ENCODE measurements at regions not wholly inside any gene's neighbourhood (a gene's known extent, or its start where the extent isn't known, plus 50 kb on each side); places are given as distances from the start of the nearest gene placed in this dataset.

DNA sequence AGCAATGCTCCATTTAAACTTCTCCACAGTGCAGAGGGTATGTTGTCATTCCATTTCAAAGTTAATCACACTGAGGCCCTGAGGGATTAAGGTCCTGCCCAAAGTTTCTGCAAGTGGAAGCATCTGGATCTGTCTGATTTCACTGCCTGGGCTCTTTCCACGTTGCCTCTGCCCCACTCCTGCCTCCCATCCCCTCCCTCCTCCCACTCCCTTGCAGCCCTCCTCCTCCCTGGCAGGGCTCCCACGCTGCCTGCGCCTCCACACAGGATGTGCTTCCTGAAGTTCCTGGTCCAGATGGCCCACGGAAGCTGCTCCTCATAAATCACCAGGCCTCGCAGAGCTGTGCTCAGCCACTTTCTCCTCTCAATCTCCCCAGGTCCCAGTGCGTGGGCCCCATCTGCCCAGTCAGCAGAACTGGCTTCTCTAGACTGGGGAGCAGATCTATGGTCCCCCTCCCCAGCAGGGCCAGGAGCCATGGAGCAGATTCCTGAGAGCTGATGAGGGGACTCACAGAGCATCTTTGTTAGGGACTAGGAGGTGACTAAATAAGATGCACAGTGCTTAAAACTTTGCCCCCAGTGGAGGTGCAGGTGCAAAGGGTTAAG is 65.4 kb upstream of the MAFB start:
- no CpG with 5 or more reads among the region's 6 CpGs for WGBS (ENCODE audit: extremely low coverage, insufficient coverage, low lambda C conversion rate)
- DNase-seq, result no peak
- H4K8ac ChIP-seq (ENCODE audit: low read depth, low read length), result no peak overlapping the region

GRCh38 chr20:40757087-40757486 is 68.1 kb upstream of the MAFB start:
- Histone ChIP-seq H3K4me2 (ENCODE audit: low read length) (no peak overlapping the region), H3K23ac (ENCODE audit: low read length) (no peak overlapping the region), H2AK5ac (ENCODE audit: low read length) (no peak overlapping the region), H3K27ac (ENCODE audit: low read depth, low read length) (no peak overlapping the region), H2BK120ac (ENCODE audit: low read depth, low read length) (no peak overlapping the region), H4K8ac (ENCODE audit: low read depth, low read length) (no peak overlapping the region), H4K5ac (ENCODE audit: low read length) (no peak overlapping the region), H3K56ac (ENCODE audit: low read length) (no peak overlapping the region), H3K79me1 (ENCODE audit: low read length) (no peaks in the 10 kb centered on the region), H3K4me1 (ENCODE audit: control insufficient read depth, low read depth, low read length) (no peaks in the 10 kb centered on the region), H2BK5ac (ENCODE audit: low read length) (no peak overlapping the region), H3K27me3 (ENCODE audit: insufficient read depth, low read length, poor library complexity) (no peaks in the 10 kb centered on the region), H2BK15ac (replicated peaks; ENCODE audit: low read depth) (no peak overlapping the region), H3K18ac (ENCODE audit: low read length) (no peak overlapping the region), H3K79me2 (ENCODE audit: control insufficient read depth, insufficient read depth, low read length) (no peaks in the 10 kb centered on the region), H3K4me3 (ENCODE audit: low read length) (no peak overlapping the region), H3K9ac (ENCODE audit: low read length) (no peak overlapping the region), H3K4ac (ENCODE audit: low read depth, low read length) (no peak overlapping the region), H3K36me3 (ENCODE audit: control insufficient read depth, insufficient read depth, low read length) (no peaks in the 10 kb centered on the region)
- no peak for DNase-seq

More for the DNA sequence above, 65.4 kb upstream of the MAFB start:
- no peak overlapping the region for H3K56ac ChIP-seq (ENCODE audit: low read length)
- H3K4ac ChIP-seq (ENCODE audit: low read depth, low read length), result no peak overlapping the region
- no peak overlapping the region for H4K5ac ChIP-seq (ENCODE audit: low read length)
- no peaks in the 10 kb centered on the region for H3K27me3 ChIP-seq (ENCODE audit: insufficient read depth, low read length, poor library complexity)
- no peak overlapping the region for H2BK120ac ChIP-seq (ENCODE audit: low read depth, low read length)
- no peak overlapping the region for H3K4me2 ChIP-seq (ENCODE audit: low read length)
- no peak overlapping the region for H3K9ac ChIP-seq (ENCODE audit: low read length)
- H3K79me1 ChIP-seq (ENCODE audit: low read length), result no peaks in the 10 kb centered on the region
- H2BK15ac ChIP-seq (replicated peaks; ENCODE audit: low read depth), result no peak overlapping the region
- H3K18ac ChIP-seq (ENCODE audit: low read length), result no peak overlapping the region
- H3K36me3 ChIP-seq (ENCODE audit: control insufficient read depth, insufficient read depth, low read length), result no peaks in the 10 kb centered on the region
- H3K23ac ChIP-seq (ENCODE audit: low read length), result no peak overlapping the region
- H3K27ac ChIP-seq (ENCODE audit: low read depth, low read length), result no peak overlapping the region
- no peaks in the 10 kb centered on the region for H3K4me1 ChIP-seq (ENCODE audit: control insufficient read depth, low read depth, low read length)
- H3K79me2 ChIP-seq (ENCODE audit: control insufficient read depth, insufficient read depth, low read length), result no peaks in the 10 kb centered on the region
- no peak overlapping the region for H2AK5ac ChIP-seq (ENCODE audit: low read length)
- no peak overlapping the region for H3K4me3 ChIP-seq (ENCODE audit: low read length)
- no peak overlapping the region for H2BK5ac ChIP-seq (ENCODE audit: low read length)

DNA sequence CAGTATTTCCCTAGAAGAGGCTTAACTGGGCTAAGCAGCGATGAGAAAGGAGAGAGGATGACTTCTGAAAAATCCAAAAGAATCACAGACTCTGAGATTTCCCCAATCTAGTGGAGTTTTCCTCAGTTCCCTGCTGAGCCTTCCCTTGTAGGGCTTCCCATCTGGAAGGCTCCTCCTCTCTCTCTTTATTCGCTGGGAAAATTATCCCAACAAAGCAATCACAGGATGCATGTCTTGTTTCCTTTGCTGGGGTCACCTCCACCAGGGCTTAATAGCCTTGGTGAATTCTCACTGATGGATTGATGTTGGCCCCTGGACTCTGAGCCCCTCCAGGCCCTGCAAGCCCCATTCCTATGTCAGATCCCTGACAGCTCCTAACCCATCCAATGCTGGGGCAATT is 69.8 kb upstream of the MAFB start:
- no peak overlapping the region for H2BK15ac ChIP-seq (replicated peaks; ENCODE audit: low read depth)
- no peak overlapping the region for H3K4me2 ChIP-seq (ENCODE audit: low read length)
- no peak overlapping the region for H3K23ac ChIP-seq (ENCODE audit: low read length)
- no peaks in the 10 kb centered on the region for H3K36me3 ChIP-seq (ENCODE audit: control insufficient read depth, insufficient read depth, low read length)
- H3K4me1 ChIP-seq (ENCODE audit: control insufficient read depth, low read depth, low read length), result no peaks in the 10 kb centered on the region
- no peak for DNase-seq
- H3K79me1 ChIP-seq (ENCODE audit: low read length), result no peaks in the 10 kb centered on the region
- H3K27me3 ChIP-seq (ENCODE audit: insufficient read depth, low read length, poor library complexity), result no peaks in the 10 kb centered on the region
- H2AK5ac ChIP-seq (ENCODE audit: low read length), result no peak overlapping the region
- no peak overlapping the region for H3K18ac ChIP-seq (ENCODE audit: low read length)
- no peak overlapping the region for H3K27ac ChIP-seq (ENCODE audit: low read depth, low read length)
- H4K5ac ChIP-seq (ENCODE audit: low read length), result no peak overlapping the region
- no peak overlapping the region for H2BK5ac ChIP-seq (ENCODE audit: low read length)
- no peak overlapping the region for H3K4me3 ChIP-seq (ENCODE audit: low read length)
- no peak overlapping the region for H4K8ac ChIP-seq (ENCODE audit: low read depth, low read length)
- H3K4ac ChIP-seq (ENCODE audit: low read depth, low read length), result no peak overlapping the region
- no peak overlapping the region for H2BK120ac ChIP-seq (ENCODE audit: low read depth, low read length)
- no peak overlapping the region for H3K56ac ChIP-seq (ENCODE audit: low read length)
- WGBS (ENCODE audit: extremely low coverage, insufficient coverage, low lambda C conversion rate), result no CpG with 5 or more reads among the region's 2 CpGs
- H3K9ac ChIP-seq (ENCODE audit: low read length), result no peak overlapping the region
- no peaks in the 10 kb centered on the region for H3K79me2 ChIP-seq (ENCODE audit: control insufficient read depth, insufficient read depth, low read length)

DNA sequence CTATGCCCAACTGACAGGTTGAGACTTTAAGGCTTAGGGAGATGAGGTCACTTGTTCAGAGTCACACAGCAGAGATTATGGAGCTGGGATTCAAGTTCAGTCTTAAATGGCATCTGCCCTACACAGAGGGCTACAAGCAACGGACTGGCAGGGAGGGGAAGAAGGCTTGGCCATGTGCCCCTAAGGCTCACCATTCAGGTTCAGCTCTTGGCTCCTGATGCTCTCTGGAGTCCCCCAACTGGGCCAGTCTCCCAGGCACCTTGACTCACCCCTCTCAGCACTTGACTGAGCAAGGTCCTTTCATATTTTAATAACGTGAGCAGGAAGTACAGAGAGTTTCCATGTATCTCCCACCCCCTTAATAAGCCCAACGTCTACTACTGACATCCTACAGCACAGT is 71.4 kb upstream of the MAFB start:
- H2BK5ac ChIP-seq (ENCODE audit: low read length), result no peak overlapping the region
- no peak overlapping the region for H3K4ac ChIP-seq (ENCODE audit: low read depth, low read length)
- H3K4me2 ChIP-seq (ENCODE audit: low read length), result no peak overlapping the region
- H3K36me3 ChIP-seq (ENCODE audit: control insufficient read depth, insufficient read depth, low read length), result no peaks in the 10 kb centered on the region
- no peak for DNase-seq
- H3K23ac ChIP-seq (ENCODE audit: low read length), result no peak overlapping the region
- no peak overlapping the region for H2BK120ac ChIP-seq (ENCODE audit: low read depth, low read length)
- H4K5ac ChIP-seq (ENCODE audit: low read length), result no peak overlapping the region
- H3K18ac ChIP-seq (ENCODE audit: low read length), result no peak overlapping the region
- no peak overlapping the region for H4K8ac ChIP-seq (ENCODE audit: low read depth, low read length)
- H2BK15ac ChIP-seq (replicated peaks; ENCODE audit: low read depth), result no peak overlapping the region
- H3K4me1 ChIP-seq (ENCODE audit: control insufficient read depth, low read depth, low read length), result no peaks in the 10 kb centered on the region
- no peaks in the 10 kb centered on the region for H3K27me3 ChIP-seq (ENCODE audit: insufficient read depth, low read length, poor library complexity)
- H3K56ac ChIP-seq (ENCODE audit: low read length), result no peak overlapping the region
- no peak overlapping the region for H3K4me3 ChIP-seq (ENCODE audit: low read length)
- WGBS (ENCODE audit: extremely low coverage, insufficient coverage, low lambda C conversion rate), result no CpG with 5 or more reads among the region's 3 CpGs
- H3K9ac ChIP-seq (ENCODE audit: low read length), result no peak overlapping the region
- H3K79me1 ChIP-seq (ENCODE audit: low read length), result no peaks in the 10 kb centered on the region
- no peaks in the 10 kb centered on the region for H3K79me2 ChIP-seq (ENCODE audit: control insufficient read depth, insufficient read depth, low read length)
- H3K27ac ChIP-seq (ENCODE audit: low read depth, low read length), result no peak overlapping the region
- no peak overlapping the region for H2AK5ac ChIP-seq (ENCODE audit: low read length)

- no peak for DNase-seq
- Histone ChIP-seq H3K79me1 (ENCODE audit: low read length) (no peaks in the 10 kb centered on the region), H2BK5ac (ENCODE audit: low read length) (no peak overlapping the region)
Observed at GRCh38 chr20:40763646-40764295, 74.7 kb upstream of the MAFB start.

More at GRCh38 chr20:40763646-40764295, 74.7 kb upstream of the MAFB start:
- Histone ChIP-seq H3K27ac (ENCODE audit: low read depth, low read length) (no peak overlapping the region), H3K79me2 (ENCODE audit: control insufficient read depth, insufficient read depth, low read length) (no peaks in the 10 kb centered on the region), H3K4me2 (ENCODE audit: low read length) (no peak overlapping the region), H3K27me3 (ENCODE audit: insufficient read depth, low read length, poor library complexity) (no peaks in the 10 kb centered on the region), H3K36me3 (ENCODE audit: control insufficient read depth, insufficient read depth, low read length) (no peaks in the 10 kb centered on the region), H3K56ac (ENCODE audit: low read length) (no peak overlapping the region), H4K5ac (ENCODE audit: low read length) (no peak overlapping the region), H2AK5ac (ENCODE audit: low read length) (no peak overlapping the region), H3K4me1 (ENCODE audit: control insufficient read depth, low read depth, low read length) (no peaks in the 10 kb centered on the region), H2BK15ac (replicated peaks; ENCODE audit: low read depth) (no peak overlapping the region), H3K18ac (ENCODE audit: low read length) (no peak overlapping the region), H3K4ac (ENCODE audit: low read depth, low read length) (no peak overlapping the region), H2BK120ac (ENCODE audit: low read depth, low read length) (no peak overlapping the region), H3K4me3 (ENCODE audit: low read length) (no peak overlapping the region), H4K8ac (ENCODE audit: low read depth, low read length) (no peak overlapping the region), H3K23ac (ENCODE audit: low read length) (no peak overlapping the region), H3K9ac (ENCODE audit: low read length) (no peak overlapping the region)
- no CpG with 5 or more reads among the region's 10 CpGs for WGBS (ENCODE audit: extremely low coverage, insufficient coverage, low lambda C conversion rate)

Data from mesendoderm (in vitro differentiated cells).